Stomach (tissue), 8 donors: ENCODE measurements at regions not wholly inside any gene's neighbourhood (a gene's known extent, or its start where the extent isn't known, plus 50 kb on each side); places are given as distances from the start of the nearest gene placed in this dataset.

ENCODE experiments used
- DNase-seq, 2 donors: peaks; one replicate each; pipeline versions ENCODE4 v3.0.0 to v3.0.0-alpha.2; 2013 to 2019
- H3K27ac ChIP-seq, 5 donors: fragments of 200-600 bp in 4 of 5; sonication (generic) in 4 of 5; one replicate each; pipeline ENCODE4 v1.5.1; 2013 to 2019; ENCODE audit warnings: mild to moderate bottlenecking in 1 of 5, moderate library complexity in 1 of 5
- H3K27me3 ChIP-seq, 3 donors: fragments of 200-600 bp; sonication (generic); one replicate each; pipeline ENCODE4 v1.5.1; 2017 to 2019; ENCODE audit warnings: mixed run types in 1 of 3
- H3K36me3 ChIP-seq, 4 donors: fragments of 200-600 bp; sonication (generic); 1 replicate in 3 of 4; 2 replicates in 1 of 4; pipeline ENCODE4 v1.5.1; 2016 to 2019
- H3K4me1 ChIP-seq, 4 donors: fragments of 200-600 bp; sonication (generic); one replicate each; pipeline ENCODE4 v1.5.1; 2016 to 2019
- H3K4me3 ChIP-seq, 4 donors: fragments of 200-600 bp; sonication (generic) in 3 of 4; one replicate each; pipeline ENCODE4 v1.5.1; 2016 to 2019; ENCODE audit warnings: mild to moderate bottlenecking in 1 of 4
- H3K9me3 ChIP-seq, 4 donors: fragments of 200-600 bp; sonication (generic); one replicate each; pipeline ENCODE4 v1.5.1; 2016 to 2019
- EP300 ChIP-seq: sonication (generic); formaldehyde crosslinking; IDR thresholded peaks from one replicate; pipeline ENCODE4 v1.6.1; 2017; ENCODE audit warnings: antibody characterized with exemption
- POLR2A ChIP-seq, 4 donors: fragments of 450-650 bp; IDR thresholded peaks; one replicate each; pipeline ENCODE4 v1.6.1; 2016; ENCODE audit warnings: antibody characterized with exemption in 4 of 4, control low read depth in 2 of 4, mild to moderate bottlenecking in 1 of 4, moderate library complexity in 1 of 4
- POLR2AphosphoS5 ChIP-seq, 3 donors: sonication (generic); formaldehyde crosslinking; IDR thresholded peaks; one replicate each; pipeline ENCODE4 v1.6.1; 2016; ENCODE audit warnings: antibody characterized with exemption in 3 of 3
- WGBS, 5 donors: extraction: QIAGEN DNeasy Blood & Tissue Kit in 3 of 5; methylation state at CpG; one replicate each; pipeline versions ENCODE4 v1.1.5 to v1.1.7; 2013 to 2018; 5-methylcytosine and 5-hydroxymethylcytosine counted together
- intact Hi-C: fragments of 100-400 bp; cut with DNase I; formaldehyde crosslinking; loops from one replicate; pipeline ENCODE4 v1.15.1; 2023; ENCODE audit warnings: low total_unique reads
- TF ChIP-seq, protein P1 (sequence below), 7 experiments: fragments of 450-650 bp in 4 of 7; fragments of 200-600 bp in 3 of 7; sonication (generic) in 3 of 7; IDR thresholded peaks; one replicate each; pipeline ENCODE4 v1.5.1; 2016 to 2019; ENCODE audit warnings: antibody characterized with exemption in 7 of 7, control low read depth in 2 of 7, mild to moderate bottlenecking in 1 of 7
- donor health status: healthy with polysubstance abuse.
- donor health status: Bipolar disorder and iron deficiency.
- donor health status: healthy.

DNA sequence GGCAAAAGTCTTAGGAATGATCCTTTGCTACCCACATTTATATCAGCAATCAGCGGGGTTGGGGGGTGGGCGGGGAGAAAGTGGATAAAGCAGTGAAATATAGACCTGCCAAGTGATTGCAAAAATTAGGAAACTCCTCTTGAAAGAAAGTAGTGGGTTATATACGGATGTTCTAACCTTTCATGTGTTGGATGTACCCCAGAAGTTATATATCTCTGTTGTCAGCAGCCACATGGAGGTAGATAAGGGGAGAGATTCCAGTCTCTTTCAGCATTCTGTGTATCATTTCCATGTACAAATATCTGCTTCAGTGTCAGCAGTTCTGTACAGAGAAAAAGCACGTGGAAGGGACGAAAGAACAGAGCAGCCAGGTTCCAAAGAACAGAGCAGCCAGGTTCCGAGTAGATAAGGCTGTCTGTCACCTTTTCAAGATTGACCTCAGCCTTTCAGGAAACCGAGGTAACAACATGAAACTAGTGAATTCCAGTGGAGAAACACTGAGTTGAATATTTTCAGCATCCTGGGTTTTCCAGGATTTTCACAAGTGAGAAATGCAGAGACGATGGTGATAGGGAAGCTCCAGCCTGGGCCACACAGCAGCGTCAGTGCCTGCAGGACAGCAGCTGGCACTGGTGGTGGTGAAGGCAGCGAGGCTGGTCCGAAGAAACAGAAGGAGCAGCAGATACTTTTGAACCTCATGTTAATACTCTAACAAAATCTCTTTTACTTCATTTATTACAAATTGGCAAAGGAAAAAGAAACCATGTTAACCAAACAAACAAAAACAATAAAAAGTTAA, 212.3 kb downstream of the C7orf25 start:
- H3K4me3 ChIP-seq, result no peak overlapping the region
- no peak for DNase-seq
- no peaks in the 10 kb centered on the region for H3K36me3 ChIP-seq
- peak overlapping the region in 4 of 5 donors; percentile 28 to 58 (median 34) for H3K27ac ChIP-seq
- intact Hi-C loops, result no loop called here
- TF ChIP-seq POLR2AphosphoS5 (IDR thresholded peaks at IDR 0.05) (no peak), EP300 (no peak), POLR2A (IDR thresholded peaks at IDR 0.05) (no peak)
- TF ChIP-seq, protein P1, sequence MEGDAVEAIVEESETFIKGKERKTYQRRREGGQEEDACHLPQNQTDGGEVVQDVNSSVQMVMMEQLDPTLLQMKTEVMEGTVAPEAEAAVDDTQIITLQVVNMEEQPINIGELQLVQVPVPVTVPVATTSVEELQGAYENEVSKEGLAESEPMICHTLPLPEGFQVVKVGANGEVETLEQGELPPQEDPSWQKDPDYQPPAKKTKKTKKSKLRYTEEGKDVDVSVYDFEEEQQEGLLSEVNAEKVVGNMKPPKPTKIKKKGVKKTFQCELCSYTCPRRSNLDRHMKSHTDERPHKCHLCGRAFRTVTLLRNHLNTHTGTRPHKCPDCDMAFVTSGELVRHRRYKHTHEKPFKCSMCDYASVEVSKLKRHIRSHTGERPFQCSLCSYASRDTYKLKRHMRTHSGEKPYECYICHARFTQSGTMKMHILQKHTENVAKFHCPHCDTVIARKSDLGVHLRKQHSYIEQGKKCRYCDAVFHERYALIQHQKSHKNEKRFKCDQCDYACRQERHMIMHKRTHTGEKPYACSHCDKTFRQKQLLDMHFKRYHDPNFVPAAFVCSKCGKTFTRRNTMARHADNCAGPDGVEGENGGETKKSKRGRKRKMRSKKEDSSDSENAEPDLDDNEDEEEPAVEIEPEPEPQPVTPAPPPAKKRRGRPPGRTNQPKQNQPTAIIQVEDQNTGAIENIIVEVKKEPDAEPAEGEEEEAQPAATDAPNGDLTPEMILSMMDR (IDR thresholded peaks at IDR 0.05), result no peak
- no peaks in the 10 kb centered on the region for H3K27me3 ChIP-seq
- no peaks in the 10 kb centered on the region for H3K9me3 ChIP-seq
- WGBS, 5 donors, result 16 to 43% (median 28%) methylated on average over 11 of the region's 11 CpGs
- peaks cover 7 to 50% (median 29%) of the 10 kb centered on the region in 4 donors for H3K4me1 ChIP-seq

DNA sequence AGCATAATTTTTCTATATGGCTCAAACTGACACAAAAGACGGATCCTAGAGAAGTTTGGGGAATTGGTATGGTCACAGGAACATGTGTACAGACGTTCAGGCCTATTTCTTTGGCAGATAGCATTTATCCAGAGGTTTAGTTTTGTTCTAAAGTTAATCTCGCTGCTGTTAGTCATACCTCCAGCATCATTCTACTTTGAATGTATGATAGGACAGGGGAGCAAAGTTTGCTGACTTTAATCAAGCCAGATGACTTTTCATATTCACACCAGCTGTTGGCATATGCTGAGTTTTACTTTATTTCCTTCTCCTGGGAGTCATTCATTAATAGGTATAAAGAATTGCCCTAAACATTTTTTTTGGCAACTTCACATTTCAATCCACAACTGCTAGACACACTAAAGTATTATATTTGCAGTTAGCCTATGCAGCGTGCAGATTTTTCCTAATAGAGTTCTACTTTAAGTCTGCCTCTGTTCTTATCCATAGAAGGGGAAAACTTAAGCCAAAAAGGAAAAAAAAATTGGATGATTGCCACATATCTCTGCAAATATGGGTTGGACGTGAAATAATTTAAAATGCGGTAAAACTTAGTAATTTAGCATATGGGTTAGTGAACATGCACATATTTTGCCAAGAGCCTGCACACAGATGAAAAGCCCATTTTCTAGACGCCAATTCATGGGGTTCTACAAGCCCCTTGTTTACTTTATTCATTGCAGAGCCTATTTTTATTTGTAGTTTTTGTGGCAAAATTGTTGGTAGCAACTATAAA, 213.1 kb downstream of the C7orf25 start:
- Histone ChIP-seq H3K4me1 (peaks cover 7 to 57% (median 30%) of the 10 kb centered on the region in 4 donors), H3K4me3 (no peak overlapping the region), H3K27ac (no peak overlapping the region), H3K36me3 (no peaks in the 10 kb centered on the region), H3K27me3 (no peaks in the 10 kb centered on the region), H3K9me3 (no peaks in the 10 kb centered on the region)
- DNase-seq, result no peak
- WGBS, 5 donors, result 32 to 55% (median 44%) methylated on average over 7 of the region's 7 CpGs
- TF ChIP-seq, protein P1 (IDR thresholded peaks at IDR 0.05), result no peak
- no peak for TF ChIP-seq EP300
- intact Hi-C loops, result no loop called here

DNA sequence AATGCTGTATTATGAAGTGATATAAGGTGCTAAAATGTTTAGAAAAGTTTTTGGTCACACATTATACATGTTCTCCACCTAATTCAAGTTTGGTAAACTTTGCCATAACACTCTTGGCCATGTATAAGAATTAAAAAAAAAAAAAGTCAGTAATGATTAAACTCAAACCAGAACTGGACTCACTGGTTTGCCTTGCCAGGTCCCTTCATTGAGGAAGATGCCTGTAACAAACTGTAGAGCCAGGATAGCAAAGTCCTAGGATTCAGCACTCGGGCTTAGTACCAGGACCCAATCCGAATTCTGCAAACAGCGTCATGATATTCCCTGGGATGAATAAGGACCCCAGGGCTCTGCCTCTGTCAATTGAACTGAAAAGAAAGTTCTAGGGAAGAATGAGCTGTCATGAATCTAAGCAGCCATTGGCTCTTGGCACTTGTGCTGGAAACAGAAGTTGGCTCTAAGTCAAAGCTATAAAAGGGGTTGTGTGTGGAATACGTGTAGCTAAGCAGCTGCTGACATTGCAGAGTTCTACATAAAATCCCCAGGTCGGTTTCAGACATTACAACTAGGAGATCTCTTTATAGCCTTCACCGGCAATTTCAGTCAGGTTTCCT, 216.9 kb downstream of the C7orf25 start:
- intact Hi-C loops, result no loop called here
- Histone ChIP-seq H3K36me3 (no peaks in the 10 kb centered on the region), H3K9me3 (no peaks in the 10 kb centered on the region), H3K4me1 (peaks cover 7 to 49% (median 21%) of the 10 kb centered on the region in 4 donors), H3K27me3 (no peaks in the 10 kb centered on the region), H3K27ac (no peak overlapping the region), H3K4me3 (no peak overlapping the region)
- TF ChIP-seq EP300, result no peak
- TF ChIP-seq, protein P1 (IDR thresholded peaks at IDR 0.05), result no peak
- no peak for TF ChIP-seq POLR2AphosphoS5 (IDR thresholded peaks at IDR 0.05)
- no peak for TF ChIP-seq POLR2A (IDR thresholded peaks at IDR 0.05)
- DNase-seq, result peak; percentile 62 to 66
- 34 to 51% (median 49%) methylated on average over 6 of the region's 6 CpGs for WGBS, 5 donors

DNA sequence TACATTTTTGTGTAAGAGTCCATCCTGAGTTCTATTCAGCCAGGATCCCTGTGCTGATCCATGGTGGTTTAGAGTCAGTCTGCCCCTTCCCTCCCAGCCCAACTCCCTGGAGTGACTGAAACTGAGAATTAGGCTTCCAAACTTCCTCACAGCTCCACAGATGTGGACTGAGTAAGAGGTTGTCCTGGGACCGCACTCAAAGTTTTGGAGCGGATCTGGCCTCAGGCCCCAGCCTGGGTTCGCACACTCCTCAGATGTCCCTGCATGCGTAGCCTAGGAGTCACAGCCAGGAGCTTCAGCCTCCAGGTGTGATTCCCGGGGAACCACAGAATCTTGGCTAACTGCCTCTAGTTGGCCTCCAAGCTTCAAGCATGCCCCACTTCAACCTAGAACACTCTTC, 218.1 kb downstream of the C7orf25 start:
- intact Hi-C loops, result no loop called here

More for the DNA sequence above, 218.1 kb downstream of the C7orf25 start:
- H3K36me3 ChIP-seq, result no peaks in the 10 kb centered on the region
- no peak overlapping the region for H3K4me3 ChIP-seq
- H3K9me3 ChIP-seq, result no peaks in the 10 kb centered on the region
- no peak for DNase-seq
- no peak for TF ChIP-seq POLR2AphosphoS5 (IDR thresholded peaks at IDR 0.05)
- TF ChIP-seq EP300, result no peak
- TF ChIP-seq, protein P1 (IDR thresholded peaks at IDR 0.05), result no peak
- TF ChIP-seq POLR2A (IDR thresholded peaks at IDR 0.05), result no peak
- no peak overlapping the region for H3K27ac ChIP-seq
- H3K27me3 ChIP-seq, result no peaks in the 10 kb centered on the region
- 85 to 97% (median 90%) methylated on average over 5 of the region's 5 CpGs for WGBS, 5 donors
- peaks cover 0 to 36% (median 10%) of the 10 kb centered on the region in 4 donors for H3K4me1 ChIP-seq
